ENCODE measurements at regions not wholly inside any gene's neighbourhood (a gene's known extent, or its start where the extent isn't known, plus 50 kb on each side); places are given as distances from the start of the nearest gene placed in this dataset.

DNA sequence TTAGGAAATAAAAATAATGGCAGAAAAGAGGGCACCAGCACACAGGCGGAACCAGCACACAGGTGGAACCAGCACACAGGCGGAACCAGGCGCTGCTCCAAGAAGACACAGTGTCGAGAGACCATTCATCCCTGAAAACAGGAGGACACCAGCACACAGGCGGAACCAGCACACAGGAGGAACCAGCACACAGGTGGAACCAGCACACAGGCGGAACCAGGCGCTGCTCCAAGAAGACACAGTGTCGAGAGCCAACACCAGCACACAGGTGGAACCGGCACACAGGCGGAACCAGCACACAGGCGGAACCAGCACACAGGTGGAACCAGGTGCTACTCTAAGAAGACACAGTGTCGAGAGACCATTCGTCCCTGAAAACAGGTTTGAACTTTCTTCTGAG lies 115.5 kb upstream of the TMEM18 start:
- DNase-seq, result no peak
- H3K36me3 Mint-ChIP-seq (ENCODE audit: low read depth), result peaks cover 5% of the 10 kb centered on the region
- no peak overlapping the region for H3K4me3 Mint-ChIP-seq
- peaks cover 23% of the 10 kb centered on the region for H3K9me3 Mint-ChIP-seq
- peaks cover 41% of the 10 kb centered on the region for H3K4me1 Mint-ChIP-seq
- no peak overlapping the region for H3K27ac Mint-ChIP-seq
- H3K27me3 Mint-ChIP-seq (ENCODE audit: low read depth, poor library complexity), result peaks cover 7% of the 10 kb centered on the region
- TF ChIP-seq, protein P1, sequence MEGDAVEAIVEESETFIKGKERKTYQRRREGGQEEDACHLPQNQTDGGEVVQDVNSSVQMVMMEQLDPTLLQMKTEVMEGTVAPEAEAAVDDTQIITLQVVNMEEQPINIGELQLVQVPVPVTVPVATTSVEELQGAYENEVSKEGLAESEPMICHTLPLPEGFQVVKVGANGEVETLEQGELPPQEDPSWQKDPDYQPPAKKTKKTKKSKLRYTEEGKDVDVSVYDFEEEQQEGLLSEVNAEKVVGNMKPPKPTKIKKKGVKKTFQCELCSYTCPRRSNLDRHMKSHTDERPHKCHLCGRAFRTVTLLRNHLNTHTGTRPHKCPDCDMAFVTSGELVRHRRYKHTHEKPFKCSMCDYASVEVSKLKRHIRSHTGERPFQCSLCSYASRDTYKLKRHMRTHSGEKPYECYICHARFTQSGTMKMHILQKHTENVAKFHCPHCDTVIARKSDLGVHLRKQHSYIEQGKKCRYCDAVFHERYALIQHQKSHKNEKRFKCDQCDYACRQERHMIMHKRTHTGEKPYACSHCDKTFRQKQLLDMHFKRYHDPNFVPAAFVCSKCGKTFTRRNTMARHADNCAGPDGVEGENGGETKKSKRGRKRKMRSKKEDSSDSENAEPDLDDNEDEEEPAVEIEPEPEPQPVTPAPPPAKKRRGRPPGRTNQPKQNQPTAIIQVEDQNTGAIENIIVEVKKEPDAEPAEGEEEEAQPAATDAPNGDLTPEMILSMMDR (IDR thresholded peaks at IDR 0.05), result no peak

DNA sequence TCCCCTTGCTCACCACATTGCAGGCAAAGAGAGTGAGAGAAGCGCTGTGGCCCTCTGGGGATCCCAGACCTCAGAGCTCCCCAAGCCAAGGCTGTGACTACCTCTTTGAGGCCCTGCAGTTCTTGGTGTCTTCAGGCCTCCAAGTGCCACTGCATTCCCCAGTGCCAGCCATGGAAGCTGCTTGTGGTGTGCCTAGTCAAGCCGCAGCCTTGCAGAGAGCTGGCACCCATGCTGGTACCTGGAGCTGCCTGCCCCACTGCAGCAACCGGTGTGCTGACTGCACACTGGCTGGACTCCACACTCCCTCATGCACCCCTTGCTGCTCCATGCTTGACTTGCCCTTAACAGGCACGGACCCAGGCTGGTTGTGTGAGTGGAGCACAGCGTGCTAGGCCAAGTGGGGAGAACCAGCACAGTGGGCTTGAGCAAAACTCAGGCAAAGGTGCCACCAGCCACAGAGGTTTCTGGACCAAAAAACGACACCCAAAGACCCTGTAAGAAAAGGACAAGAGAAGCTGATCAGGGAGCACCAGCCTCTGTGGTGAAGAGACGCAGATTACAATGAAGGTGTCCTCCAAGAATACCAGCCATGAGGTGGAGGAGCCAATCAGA lies 113.5 kb upstream of the TMEM18 start:
- no peak overlapping the region for H3K4me3 Mint-ChIP-seq
- H3K4me1 Mint-ChIP-seq, result peaks cover 24% of the 10 kb centered on the region
- peaks cover 7% of the 10 kb centered on the region for H3K27me3 Mint-ChIP-seq (ENCODE audit: low read depth, poor library complexity)
- no peak for DNase-seq
- TF ChIP-seq, protein P1 (IDR thresholded peaks at IDR 0.05), result no peak
- H3K9me3 Mint-ChIP-seq, result peaks cover 23% of the 10 kb centered on the region
- H3K36me3 Mint-ChIP-seq (ENCODE audit: low read depth), result peaks cover 5% of the 10 kb centered on the region
- H3K27ac Mint-ChIP-seq, result no peak overlapping the region

DNA sequence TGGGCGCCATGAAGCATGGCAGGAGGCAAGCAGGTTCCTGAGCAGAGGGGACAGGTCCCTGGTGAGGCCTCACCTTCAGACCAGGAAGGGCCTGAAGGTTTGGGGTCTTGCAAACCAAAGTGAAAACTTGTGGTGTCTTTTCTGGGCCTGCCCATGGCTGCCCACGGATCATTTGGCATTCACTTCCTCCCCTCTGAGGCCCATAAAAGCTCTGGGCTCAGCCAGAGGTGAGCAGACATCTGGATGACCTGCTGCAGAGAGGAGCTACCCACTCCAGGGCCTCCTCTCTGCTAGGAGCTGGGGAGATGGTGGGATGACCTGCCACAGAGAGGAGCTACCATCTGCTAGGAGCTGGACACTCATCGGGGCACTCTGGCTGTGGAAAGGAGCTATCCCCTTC lies 112.9 kb upstream of the TMEM18 start:
- DNase-seq, result no peak
- H3K4me1 Mint-ChIP-seq, result peaks cover 18% of the 10 kb centered on the region
- H3K27ac Mint-ChIP-seq, result no peak overlapping the region
- TF ChIP-seq, protein P1 (IDR thresholded peaks at IDR 0.05), result no peak
- peaks cover 5% of the 10 kb centered on the region for H3K36me3 Mint-ChIP-seq (ENCODE audit: low read depth)
- H3K9me3 Mint-ChIP-seq, result peaks cover 23% of the 10 kb centered on the region
- peaks cover 7% of the 10 kb centered on the region for H3K27me3 Mint-ChIP-seq (ENCODE audit: low read depth, poor library complexity)
- no peak overlapping the region for H3K4me3 Mint-ChIP-seq

DNA sequence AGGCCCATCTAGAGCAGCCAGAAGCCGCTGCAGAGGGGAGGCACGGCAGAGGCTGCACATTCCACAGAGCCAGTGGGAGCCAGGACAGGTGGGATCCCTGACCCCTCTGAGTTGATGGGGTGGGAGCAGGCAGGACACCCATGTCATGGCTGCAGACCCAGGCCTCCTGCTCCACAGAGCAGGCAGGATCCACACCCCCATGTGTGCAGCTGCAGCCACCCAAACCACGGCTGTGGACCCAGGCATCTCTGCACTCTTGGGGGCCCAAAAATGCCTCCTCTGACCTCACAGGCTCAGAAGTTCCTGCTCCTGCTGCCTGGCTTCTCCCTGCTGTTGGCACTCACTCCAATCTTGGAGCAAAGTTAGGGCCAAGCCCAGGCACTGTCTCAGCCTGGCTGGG lies 112.3 kb upstream of the TMEM18 start:
- Mint-ChIP-seq H3K4me3 (no peak overlapping the region), H3K27ac (no peak overlapping the region), H3K27me3 (ENCODE audit: low read depth, poor library complexity) (peaks cover 7% of the 10 kb centered on the region), H3K9me3 (peaks cover 23% of the 10 kb centered on the region), H3K36me3 (ENCODE audit: low read depth) (peaks cover 5% of the 10 kb centered on the region), H3K4me1 (peaks cover 12% of the 10 kb centered on the region)
- TF ChIP-seq, protein P1 (IDR thresholded peaks at IDR 0.05), result no peak
- DNase-seq, result no peak

DNA sequence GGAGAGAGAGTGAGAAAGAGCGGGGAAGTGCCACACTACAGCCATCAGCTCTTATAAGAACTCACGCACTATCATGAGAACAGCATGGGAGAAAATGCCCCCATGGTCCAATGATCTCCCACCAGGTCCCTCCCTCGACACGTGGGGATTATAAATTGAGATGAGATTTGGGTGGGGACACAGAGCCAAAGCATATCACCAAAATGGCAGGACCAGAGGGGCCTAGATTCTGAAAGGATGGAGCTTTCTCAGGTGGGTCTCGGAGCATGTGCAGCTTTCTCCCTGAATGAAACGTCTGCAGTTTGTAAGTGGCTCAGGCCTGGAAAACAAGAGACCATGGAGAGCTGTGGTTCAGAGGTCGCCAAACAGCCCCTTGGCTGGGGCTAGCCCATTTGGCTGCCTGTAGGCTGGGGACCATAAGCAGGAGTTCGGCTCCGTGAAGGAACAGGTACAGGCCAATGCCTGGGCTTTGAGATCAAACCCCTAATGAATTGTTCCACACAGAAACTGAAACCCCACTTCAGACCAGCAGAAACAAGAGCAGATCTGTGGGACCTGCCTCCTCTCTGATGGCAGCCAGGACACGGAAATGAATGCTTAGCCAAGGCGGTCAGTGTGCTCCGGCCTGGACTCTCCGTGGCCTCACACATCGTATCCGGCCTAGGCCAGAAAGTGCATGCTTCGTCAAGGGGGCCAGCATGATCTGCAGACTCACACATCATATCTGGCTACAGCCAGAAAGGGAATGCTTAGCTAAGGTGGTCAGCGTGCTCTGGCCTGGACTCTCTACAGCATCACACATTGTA lies 111.2 kb upstream of the TMEM18 start:
- no peak overlapping the region for H3K4me3 Mint-ChIP-seq
- peak overlapping the region; percentile 26 for H3K27ac Mint-ChIP-seq
- peaks cover 23% of the 10 kb centered on the region for H3K9me3 Mint-ChIP-seq
- peaks cover 7% of the 10 kb centered on the region for H3K4me1 Mint-ChIP-seq
- DNase-seq, result no peak
- H3K36me3 Mint-ChIP-seq (ENCODE audit: low read depth), result peaks cover 5% of the 10 kb centered on the region
- peaks cover 11% of the 10 kb centered on the region for H3K27me3 Mint-ChIP-seq (ENCODE audit: low read depth, poor library complexity)
- TF ChIP-seq, protein P1 (IDR thresholded peaks at IDR 0.05), result no peak

Measured in nephron progenitor cell (in vitro differentiated cells).